22Rv1 (cell line): ENCODE measurements at regions not wholly inside any gene's neighbourhood (a gene's known extent, or its start where the extent isn't known, plus 50 kb on each side); places are given as distances from the start of the nearest gene placed in this dataset.

Experiments used
- ZFX ChIP-seq: fragments of 450-650 bp; IDR thresholded peaks from 2 replicates; pipeline ENCODE4 v1.6.1; 2017; ENCODE audit warnings: antibody characterized with exemption, borderline replicate concordance
- TF ChIP-seq, protein P1 (sequence below): fragments of 450-650 bp; IDR thresholded peaks from 2 replicates; pipeline ENCODE4 v1.5.1; 2017; ENCODE audit warnings: mild to moderate bottlenecking

DNA sequence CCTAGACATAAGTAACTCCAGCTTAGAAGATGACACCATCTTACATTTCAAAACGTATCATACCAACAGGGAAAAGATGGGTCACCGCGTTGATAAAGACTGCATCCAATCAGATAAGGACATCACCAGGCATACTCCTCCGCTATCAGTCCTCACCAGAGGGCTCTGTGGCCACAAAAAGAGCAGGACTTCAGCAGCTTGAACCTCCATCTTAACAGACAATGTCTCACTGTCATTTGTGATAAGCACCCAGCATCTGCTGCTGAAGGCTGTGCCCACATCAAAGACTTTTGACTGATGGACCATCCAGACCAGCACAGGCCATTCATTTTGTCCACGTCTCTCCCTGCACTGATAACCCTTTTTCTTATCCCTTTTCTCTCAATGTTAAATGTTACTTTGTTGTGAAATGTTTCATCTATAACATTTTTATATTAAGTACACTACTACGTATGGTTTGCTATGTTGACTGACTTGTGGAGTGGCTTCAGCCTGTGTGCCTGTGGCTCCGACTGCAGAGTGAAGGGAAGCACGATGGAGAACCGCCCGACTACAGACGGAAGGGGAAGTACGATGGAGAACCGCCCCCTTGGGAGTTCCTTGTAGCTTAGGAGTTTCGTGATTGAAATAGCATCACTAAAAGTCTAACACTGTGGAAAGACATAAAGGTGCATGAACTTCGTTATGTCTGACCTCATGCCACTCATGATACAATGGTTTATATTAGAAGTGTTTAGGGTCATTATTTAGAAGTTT, 595.4 kb upstream of the AGA start:
- TF ChIP-seq, protein P1, sequence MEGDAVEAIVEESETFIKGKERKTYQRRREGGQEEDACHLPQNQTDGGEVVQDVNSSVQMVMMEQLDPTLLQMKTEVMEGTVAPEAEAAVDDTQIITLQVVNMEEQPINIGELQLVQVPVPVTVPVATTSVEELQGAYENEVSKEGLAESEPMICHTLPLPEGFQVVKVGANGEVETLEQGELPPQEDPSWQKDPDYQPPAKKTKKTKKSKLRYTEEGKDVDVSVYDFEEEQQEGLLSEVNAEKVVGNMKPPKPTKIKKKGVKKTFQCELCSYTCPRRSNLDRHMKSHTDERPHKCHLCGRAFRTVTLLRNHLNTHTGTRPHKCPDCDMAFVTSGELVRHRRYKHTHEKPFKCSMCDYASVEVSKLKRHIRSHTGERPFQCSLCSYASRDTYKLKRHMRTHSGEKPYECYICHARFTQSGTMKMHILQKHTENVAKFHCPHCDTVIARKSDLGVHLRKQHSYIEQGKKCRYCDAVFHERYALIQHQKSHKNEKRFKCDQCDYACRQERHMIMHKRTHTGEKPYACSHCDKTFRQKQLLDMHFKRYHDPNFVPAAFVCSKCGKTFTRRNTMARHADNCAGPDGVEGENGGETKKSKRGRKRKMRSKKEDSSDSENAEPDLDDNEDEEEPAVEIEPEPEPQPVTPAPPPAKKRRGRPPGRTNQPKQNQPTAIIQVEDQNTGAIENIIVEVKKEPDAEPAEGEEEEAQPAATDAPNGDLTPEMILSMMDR, result no peak
- no peak for TF ChIP-seq ZFX
